RWPE2 (cell line): ENCODE measurements at regions not wholly inside any gene's neighbourhood (a gene's known extent, or its start where the extent isn't known, plus 50 kb on each side); places are given as distances from the start of the nearest gene placed in this dataset.
A peak's percentile ranks its signal among the peaks of the same experiment; 100 is the strongest.

Experiments used
- ATAC-seq: fragments of 200-7000 bp; cut with Tn5 transposase; 3 replicates; pipeline ENCODE4 v1.9.1; 2021; ENCODE audit warnings: low read depth
- DNase-seq: peaks from one replicate; pipeline ENCODE4 v3.0.0-alpha.2; 2020; ENCODE audit warnings: low spot score
- H3K27ac ChIP-seq: fragments of 450-650 bp; 2 replicates; pipeline ENCODE4 v1.5.1; 2017; ENCODE audit warnings: mild to moderate bottlenecking; ENCODE audit not compliant: poor library complexity, severe bottlenecking
- H3K27me3 ChIP-seq: fragments of 250-450 bp; sonication (Bioruptor Pico); 2 replicates; pipeline ENCODE4 v1.5.1; 2021; ENCODE audit warnings: mild to moderate bottlenecking, moderate library complexity; ENCODE audit not compliant: insufficient read depth, poor library complexity, severe bottlenecking
- H3K36me3 ChIP-seq: fragments of 250-450 bp; sonication (Bioruptor Pico); 2 replicates; pipeline ENCODE4 v1.5.1; 2020; ENCODE audit warnings: low read depth, mild to moderate bottlenecking, moderate library complexity
- H3K4me1 ChIP-seq: fragments of 250-450 bp; sonication (Bioruptor Pico); 2 replicates; pipeline ENCODE4 v1.5.1; 2021; ENCODE audit warnings: mild to moderate bottlenecking, moderate library complexity; ENCODE audit not compliant: insufficient read depth, poor library complexity, severe bottlenecking
- H3K4me3 ChIP-seq: fragments of 250-450 bp; sonication (Bioruptor Pico); 2 replicates; pipeline ENCODE4 v1.5.1; 2021; ENCODE audit warnings: mild to moderate bottlenecking, moderate library complexity; ENCODE audit not compliant: severe bottlenecking
- H3K9me3 ChIP-seq: fragments of 250-450 bp; sonication (Bioruptor Pico); 2 replicates; pipeline ENCODE4 v1.5.1; 2021; ENCODE audit warnings: mild to moderate bottlenecking, moderate library complexity; ENCODE audit not compliant: severe bottlenecking
- TF ChIP-seq, protein P1 (sequence below): fragments of 450-650 bp; IDR thresholded peaks from one replicate; pipeline ENCODE4 v1.5.1; 2017; ENCODE audit warnings: mild to moderate bottlenecking, moderate library complexity; ENCODE audit not compliant: poor library complexity, severe bottlenecking

GRCh38 chr15:38050529-38051448 lies 116.3 kb downstream of the TMCO5A start:
- no peaks in the 10 kb centered on the region for H3K9me3 ChIP-seq
- H3K27ac ChIP-seq: peak overlapping the region; percentile 66
- H3K4me3 ChIP-seq: no peak overlapping the region
- peaks cover 25% of the 10 kb centered on the region for H3K4me1 ChIP-seq
- ATAC-seq (peak; percentile 89), DNase-seq (no peak)
- no peaks in the 10 kb centered on the region for H3K27me3 ChIP-seq
- TF ChIP-seq, protein P1, sequence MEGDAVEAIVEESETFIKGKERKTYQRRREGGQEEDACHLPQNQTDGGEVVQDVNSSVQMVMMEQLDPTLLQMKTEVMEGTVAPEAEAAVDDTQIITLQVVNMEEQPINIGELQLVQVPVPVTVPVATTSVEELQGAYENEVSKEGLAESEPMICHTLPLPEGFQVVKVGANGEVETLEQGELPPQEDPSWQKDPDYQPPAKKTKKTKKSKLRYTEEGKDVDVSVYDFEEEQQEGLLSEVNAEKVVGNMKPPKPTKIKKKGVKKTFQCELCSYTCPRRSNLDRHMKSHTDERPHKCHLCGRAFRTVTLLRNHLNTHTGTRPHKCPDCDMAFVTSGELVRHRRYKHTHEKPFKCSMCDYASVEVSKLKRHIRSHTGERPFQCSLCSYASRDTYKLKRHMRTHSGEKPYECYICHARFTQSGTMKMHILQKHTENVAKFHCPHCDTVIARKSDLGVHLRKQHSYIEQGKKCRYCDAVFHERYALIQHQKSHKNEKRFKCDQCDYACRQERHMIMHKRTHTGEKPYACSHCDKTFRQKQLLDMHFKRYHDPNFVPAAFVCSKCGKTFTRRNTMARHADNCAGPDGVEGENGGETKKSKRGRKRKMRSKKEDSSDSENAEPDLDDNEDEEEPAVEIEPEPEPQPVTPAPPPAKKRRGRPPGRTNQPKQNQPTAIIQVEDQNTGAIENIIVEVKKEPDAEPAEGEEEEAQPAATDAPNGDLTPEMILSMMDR: no peak
- H3K36me3 ChIP-seq: no peaks in the 10 kb centered on the region

GRCh38 chr15:38053205-38053604 lies 118.8 kb downstream of the TMCO5A start:
- no peak overlapping the region for H3K27ac ChIP-seq
- no peaks in the 10 kb centered on the region for H3K27me3 ChIP-seq
- H3K4me1 ChIP-seq: peaks cover 25% of the 10 kb centered on the region
- H3K4me3 ChIP-seq: no peak overlapping the region
- ATAC-seq (no peak), DNase-seq (no peak)
- H3K36me3 ChIP-seq: no peaks in the 10 kb centered on the region
- H3K9me3 ChIP-seq: no peaks in the 10 kb centered on the region
- TF ChIP-seq, protein P1: no peak

DNA sequence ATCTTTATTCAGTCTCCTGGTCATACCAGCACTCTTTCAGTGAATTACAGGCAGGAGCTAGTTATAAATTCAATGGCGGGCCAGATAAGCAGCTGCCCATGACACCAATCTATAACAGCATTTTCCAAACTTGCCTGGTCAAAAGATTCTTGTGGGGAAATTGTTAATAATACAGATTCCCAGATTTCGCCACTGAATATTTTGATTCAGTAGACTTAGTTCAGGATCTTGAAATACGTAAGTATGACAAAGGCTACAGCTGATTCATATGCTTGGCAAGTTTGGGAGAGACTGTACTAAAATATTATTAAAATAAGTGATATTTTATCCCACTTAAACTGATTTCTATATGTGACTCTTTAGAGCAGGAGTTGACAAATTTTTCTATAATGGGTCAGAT lies 119.3 kb downstream of the TMCO5A start:
- Histone ChIP-seq H3K36me3 (no peaks in the 10 kb centered on the region), H3K9me3 (no peaks in the 10 kb centered on the region), H3K4me1 (peaks cover 29% of the 10 kb centered on the region), H3K4me3 (no peak overlapping the region), H3K27ac (no peak overlapping the region), H3K27me3 (no peaks in the 10 kb centered on the region)
- ATAC-seq (no peak), DNase-seq (no peak)
- TF ChIP-seq, protein P1: no peak

GRCh38 chr15:38054488-38054887 lies 120.0 kb downstream of the TMCO5A start:
- TF ChIP-seq, protein P1: no peak
- no peaks in the 10 kb centered on the region for H3K9me3 ChIP-seq
- peak; percentile 69 for ATAC-seq

GRCh38 chr15:38058596-38059075 lies 124.2 kb downstream of the TMCO5A start:
- Histone ChIP-seq H3K27me3 (no peaks in the 10 kb centered on the region), H3K9me3 (no peaks in the 10 kb centered on the region), H3K4me3 (no peak overlapping the region), H3K36me3 (no peaks in the 10 kb centered on the region), H3K27ac (peak overlapping the region; percentile 9), H3K4me1 (peaks cover 17% of the 10 kb centered on the region)
- TF ChIP-seq, protein P1: no peak
- DNase-seq: no peak
- 0 out of 3 replicates have a peak, but pooled peaks have one; percentile 13 for ATAC-seq

More at GRCh38 chr15:38054488-38054887, 120.0 kb downstream of the TMCO5A start:
- Histone ChIP-seq H3K36me3 (no peaks in the 10 kb centered on the region), H3K4me3 (no peak overlapping the region), H3K4me1 (peaks cover 30% of the 10 kb centered on the region), H3K27me3 (no peaks in the 10 kb centered on the region), H3K27ac (no peak overlapping the region)
- DNase-seq: no peak
